ENCODE measurements at regions not wholly inside any gene's neighbourhood (a gene's known extent, or its start where the extent isn't known, plus 50 kb on each side); places are given as distances from the start of the nearest gene placed in this dataset.
"Not testable (repeated sequence)": the region's sequence is repeated elsewhere in the genome, so short reads cannot be mapped to it uniquely, and the experiment has no call there.

- DNase-seq (ENCODE audit: low read depth in 2 of 2) = no peak
These were observed 326.2 kb upstream of the DUSP10 start for GRCh38 chr1:222068101-222068500.

DNA sequence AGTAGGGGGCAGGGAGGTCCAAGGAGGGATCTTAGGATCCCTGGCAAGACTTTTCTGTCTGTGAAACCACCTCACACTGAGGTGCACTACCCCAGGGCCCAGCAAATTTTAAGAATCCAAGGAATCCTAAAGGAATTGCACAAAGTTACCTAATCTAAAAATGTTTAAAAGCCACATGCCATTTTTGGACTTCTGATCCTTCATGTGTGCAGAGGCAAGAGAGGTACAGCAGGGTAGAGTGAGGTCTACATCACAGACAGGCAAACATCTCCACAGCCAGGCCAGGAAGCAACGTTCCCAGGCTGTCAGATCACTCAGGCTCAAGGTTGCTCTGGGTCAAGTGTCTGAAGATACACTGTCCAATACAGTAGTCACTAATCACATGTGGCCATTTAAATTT, 324.6 kb upstream of the DUSP10 start:
- no peak for DNase-seq (ENCODE audit: low read depth in 2 of 2)

DNA sequence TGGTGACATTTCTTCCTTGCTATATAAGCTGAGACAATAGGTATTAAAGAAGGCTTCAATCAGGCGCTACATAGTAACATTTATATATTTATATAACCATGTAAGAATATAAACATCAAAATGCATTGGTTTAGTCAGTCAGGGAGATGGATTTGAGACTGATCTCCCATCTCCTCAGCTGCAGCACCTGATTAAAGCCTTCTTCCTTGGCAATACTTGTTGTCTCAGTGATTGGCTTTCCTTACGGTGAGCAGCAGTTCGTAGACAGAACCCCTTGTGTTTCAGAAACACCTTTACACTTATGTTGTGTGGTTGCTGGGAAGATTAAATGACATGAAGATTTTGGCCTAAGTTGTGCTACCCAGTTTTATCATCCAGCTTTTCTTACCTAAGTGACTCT, 323.3 kb upstream of the DUSP10 start:
- DNase-seq (ENCODE audit: low read depth in 2 of 2) = no peak

- DNase-seq (ENCODE audit: low read depth in 2 of 2) = no peak
These were observed 322.7 kb upstream of the DUSP10 start for GRCh38 chr1:222064388-222065211.

DNA sequence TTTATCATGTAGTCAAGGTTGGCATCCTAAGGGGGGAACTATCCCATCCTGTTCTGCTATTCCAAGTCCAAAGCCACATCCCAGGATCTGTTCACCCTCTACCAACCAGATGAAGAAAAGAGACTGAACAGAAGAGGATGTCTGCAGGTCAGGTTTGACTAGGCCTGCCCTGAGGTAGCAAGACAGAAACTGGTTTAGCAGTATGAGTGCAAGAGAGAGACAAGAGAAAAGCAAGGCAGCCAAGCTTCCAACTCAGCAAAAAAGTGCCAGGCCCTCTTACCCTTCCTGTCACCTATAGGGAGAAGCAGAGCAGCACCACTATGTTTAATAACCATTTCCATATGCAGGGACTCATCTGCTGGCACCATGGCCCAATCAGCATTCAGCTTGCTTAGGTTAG, 320.8 kb upstream of the DUSP10 start:
- DNase-seq (ENCODE audit: low read depth in 2 of 2) = no peak

- DNase-seq (ENCODE audit: low read depth in 2 of 2) = no peak
These were observed 319.9 kb upstream of the DUSP10 start for GRCh38 chr1:222061711-222062359.

DNA sequence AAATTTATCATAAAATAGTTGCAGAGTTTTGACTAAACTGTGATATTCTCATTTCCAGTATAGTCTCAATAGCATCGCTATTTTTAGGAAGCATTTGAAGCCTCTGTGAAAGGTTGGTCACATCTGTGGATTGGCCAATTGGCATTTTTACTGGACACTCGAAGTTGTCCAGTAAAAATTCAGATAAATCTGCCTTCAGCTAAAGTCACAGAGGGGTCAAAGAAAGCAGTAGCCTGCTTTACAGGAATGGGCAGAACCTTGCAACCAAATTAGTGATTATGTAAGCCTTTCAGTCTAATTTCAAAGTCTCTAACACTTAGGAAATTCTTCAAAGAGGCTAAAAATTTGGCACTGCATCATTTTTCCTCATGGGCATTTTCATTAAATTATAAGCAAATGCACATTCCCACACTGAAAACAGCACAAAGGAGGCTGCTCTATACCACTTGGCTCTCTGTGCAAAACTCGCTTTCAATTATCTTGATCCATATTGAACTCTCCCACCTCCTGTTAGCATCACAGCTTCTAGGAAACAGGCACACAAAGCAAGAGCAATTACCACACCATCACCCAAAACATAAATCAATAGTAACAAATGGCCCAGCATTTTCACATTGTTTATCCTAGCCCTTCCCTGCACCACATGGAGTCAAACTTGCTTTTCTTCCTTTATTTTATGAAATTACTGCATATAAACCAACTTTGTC, 318.5 kb upstream of the DUSP10 start:
- no peak for DNase-seq (ENCODE audit: low read depth in 2 of 2)

DNA sequence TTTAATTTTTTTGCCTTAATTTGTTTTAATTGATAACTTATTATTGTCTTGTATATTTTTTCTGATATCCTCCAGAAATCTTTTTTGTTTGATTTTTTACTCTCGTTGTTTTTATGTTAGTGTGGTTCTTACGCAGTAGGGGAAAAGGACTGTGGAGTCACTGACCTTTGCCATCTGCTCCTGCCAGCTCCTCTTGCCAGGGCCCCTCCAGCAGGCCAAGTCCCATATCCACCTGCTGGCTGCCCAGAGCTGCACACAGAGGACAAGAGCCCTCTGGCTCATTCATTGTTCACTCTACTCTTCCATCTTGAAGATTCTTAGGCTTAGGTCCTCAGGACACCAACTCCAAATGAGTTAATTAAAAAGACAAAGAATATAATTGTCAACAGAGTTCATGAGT, 316.4 kb upstream of the DUSP10 start:
- DNase-seq (ENCODE audit: low read depth in 2 of 2) = no peak

GRCh38 chr1:222057162-222057561, 315.3 kb upstream of the DUSP10 start:
- no peak for DNase-seq (ENCODE audit: low read depth in 2 of 2)

DNA sequence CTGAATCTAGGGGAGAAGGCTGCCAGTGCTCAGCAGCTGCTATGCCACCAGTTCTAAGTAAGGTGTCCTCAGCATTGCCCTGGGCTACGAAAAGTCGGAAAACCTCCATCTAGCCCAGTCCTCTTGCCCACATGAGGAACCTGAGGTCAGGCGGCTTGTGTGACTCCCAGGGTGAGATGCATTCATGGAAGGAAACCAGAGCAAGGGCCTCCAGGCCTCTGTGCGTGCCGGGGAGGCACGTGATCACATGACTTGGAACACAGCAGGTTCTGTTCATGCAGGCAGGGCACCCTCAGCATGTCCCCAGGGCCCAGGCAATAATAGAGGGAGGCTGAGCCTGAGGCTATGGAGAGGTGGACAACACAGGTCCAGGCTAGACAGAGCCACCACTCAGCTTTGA, 312.5 kb upstream of the DUSP10 start:
- DNase-seq (ENCODE audit: low read depth in 2 of 2) = no peak

GRCh38 chr1:222053790-222054294, 312.0 kb upstream of the DUSP10 start:
- no peak for DNase-seq (ENCODE audit: low read depth in 2 of 2)

- DNase-seq (ENCODE audit: low read depth in 2 of 2) = not testable (repeated sequence)
These were observed 309.4 kb upstream of the DUSP10 start for GRCh38 chr1:222051311-222051710.

DNA sequence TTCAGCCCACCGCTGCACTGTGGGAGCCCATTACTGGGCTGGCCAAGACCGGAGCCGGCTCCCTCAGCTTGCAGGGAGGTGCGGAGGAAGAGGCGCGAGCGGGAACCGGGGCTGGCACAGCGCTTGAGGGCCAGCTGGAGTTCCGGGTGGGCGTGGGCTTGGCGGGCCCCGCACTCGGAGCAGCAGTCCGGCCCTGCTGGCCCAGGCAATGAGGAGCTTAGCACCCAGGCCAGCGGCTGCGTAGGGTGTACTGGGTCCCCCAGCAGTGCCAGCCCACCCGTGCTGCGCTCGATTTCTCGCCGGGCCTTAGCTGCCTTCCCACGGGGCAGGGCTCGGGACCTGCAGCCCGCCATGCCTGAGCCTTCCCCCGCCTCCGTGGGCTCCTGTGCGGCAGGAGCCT, 307.8 kb upstream of the DUSP10 start:
- DNase-seq (ENCODE audit: low read depth in 2 of 2) = not testable (repeated sequence)

DNA sequence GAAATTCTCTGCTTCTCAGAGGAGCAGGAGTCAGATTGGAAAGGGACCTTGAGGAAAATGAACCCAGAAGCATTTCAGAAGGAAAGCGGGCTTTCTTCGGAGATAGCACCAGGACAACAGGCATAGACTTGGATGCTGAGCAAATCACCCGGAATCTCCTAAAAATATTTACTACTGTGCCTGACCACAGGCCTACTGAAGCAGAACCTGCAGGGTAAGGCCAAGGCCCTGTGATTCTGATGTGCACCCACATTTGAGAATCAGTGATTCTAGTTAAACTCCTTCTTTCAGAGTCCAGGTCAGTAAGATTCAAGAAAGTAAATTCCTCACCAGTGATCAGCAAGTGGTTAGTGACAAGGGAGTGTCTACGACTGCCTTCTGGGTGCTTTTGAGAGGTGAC, 307.3 kb upstream of the DUSP10 start:
- no peak for DNase-seq (ENCODE audit: low read depth in 2 of 2)

- no peak for DNase-seq (ENCODE audit: low read depth in 2 of 2)
These were observed 306.3 kb upstream of the DUSP10 start for GRCh38 chr1:222048094-222048595.

DNA sequence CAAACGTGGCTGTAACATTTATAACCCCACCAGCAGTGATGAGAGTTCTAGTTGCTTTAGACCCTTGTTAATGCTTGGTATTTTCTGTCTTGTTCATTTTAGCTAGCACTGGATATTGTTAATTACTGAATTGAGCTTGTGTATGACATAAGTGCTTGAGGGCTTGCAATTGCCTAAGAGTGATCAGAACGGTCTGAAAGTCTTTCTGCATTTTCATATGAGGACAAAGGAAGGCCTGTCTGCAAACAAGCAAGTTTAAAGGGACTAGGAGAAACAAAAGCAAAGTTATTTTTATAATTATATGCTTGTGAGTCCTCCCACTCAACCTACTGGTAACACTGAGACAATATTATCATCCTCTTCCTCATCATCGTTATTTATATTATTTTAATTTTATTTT, 305.5 kb upstream of the DUSP10 start:
- DNase-seq (ENCODE audit: low read depth in 2 of 2) = no peak

- no peak for DNase-seq (ENCODE audit: low read depth in 2 of 2)
These were observed 304.9 kb upstream of the DUSP10 start for GRCh38 chr1:222046684-222047263.

GRCh38 chr1:222045786-222046185, 303.9 kb upstream of the DUSP10 start:
- DNase-seq (ENCODE audit: low read depth in 2 of 2) = no peak

DNA sequence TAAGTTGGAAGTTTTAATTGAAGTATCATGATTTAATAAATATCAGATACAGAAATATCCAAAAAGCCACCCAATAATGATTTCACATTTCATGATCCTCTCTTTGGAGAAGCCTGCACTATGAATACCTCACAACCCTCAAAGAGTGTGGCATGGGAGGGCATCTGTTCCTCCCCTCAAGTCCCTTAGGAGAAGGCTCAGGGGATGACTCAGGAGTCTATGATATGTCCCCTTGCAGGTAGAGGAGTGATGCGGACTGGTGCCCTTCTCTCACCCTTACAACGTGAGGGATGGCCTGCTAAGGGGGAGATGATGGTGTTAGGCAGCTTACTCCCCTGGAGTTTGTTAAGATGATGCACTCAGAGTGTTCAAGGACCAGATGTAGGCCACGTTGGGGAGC, 303.3 kb upstream of the DUSP10 start:
- no peak for DNase-seq (ENCODE audit: low read depth in 2 of 2)

GRCh38 chr1:222043444-222044292, 301.8 kb upstream of the DUSP10 start:
- no peak for DNase-seq (ENCODE audit: low read depth in 2 of 2)

GRCh38 chr1:222042120-222042519, 300.2 kb upstream of the DUSP10 start:
- no peak for DNase-seq (ENCODE audit: low read depth in 2 of 2)

Data from activated CD4-positive, alpha-beta T cell treated with anti-CD3 and anti-CD28 coated beads for 24 hours (primary cell).